ENCODE measurements at regions not wholly inside any gene's neighbourhood (a gene's known extent, or its start where the extent isn't known, plus 50 kb on each side); places are given as distances from the start of the nearest gene placed in this dataset.

DNA sequence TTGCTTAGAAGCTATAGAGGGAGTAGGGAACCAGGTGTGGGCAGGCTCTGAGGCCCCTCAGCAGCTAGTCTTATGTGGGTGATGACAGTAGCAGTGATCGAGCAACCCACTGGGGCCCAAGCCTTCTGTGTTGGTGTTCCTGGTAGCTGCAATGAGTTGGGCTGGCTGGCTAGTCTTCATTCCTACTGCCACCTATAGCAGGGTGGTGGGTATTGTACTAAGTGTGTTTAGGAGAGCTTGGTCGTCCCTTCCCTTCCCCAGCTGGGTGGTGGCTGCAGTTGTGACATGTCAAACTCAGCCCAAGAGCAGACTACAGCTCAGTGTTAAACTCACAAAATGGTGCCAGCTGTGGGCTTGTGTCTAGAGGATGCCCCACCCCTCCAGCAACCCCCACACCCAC, 486.1 kb upstream of the UBE2E3 start:
- TF ChIP-seq, protein P1, sequence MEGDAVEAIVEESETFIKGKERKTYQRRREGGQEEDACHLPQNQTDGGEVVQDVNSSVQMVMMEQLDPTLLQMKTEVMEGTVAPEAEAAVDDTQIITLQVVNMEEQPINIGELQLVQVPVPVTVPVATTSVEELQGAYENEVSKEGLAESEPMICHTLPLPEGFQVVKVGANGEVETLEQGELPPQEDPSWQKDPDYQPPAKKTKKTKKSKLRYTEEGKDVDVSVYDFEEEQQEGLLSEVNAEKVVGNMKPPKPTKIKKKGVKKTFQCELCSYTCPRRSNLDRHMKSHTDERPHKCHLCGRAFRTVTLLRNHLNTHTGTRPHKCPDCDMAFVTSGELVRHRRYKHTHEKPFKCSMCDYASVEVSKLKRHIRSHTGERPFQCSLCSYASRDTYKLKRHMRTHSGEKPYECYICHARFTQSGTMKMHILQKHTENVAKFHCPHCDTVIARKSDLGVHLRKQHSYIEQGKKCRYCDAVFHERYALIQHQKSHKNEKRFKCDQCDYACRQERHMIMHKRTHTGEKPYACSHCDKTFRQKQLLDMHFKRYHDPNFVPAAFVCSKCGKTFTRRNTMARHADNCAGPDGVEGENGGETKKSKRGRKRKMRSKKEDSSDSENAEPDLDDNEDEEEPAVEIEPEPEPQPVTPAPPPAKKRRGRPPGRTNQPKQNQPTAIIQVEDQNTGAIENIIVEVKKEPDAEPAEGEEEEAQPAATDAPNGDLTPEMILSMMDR (IDR thresholded peaks at IDR 0.05; ENCODE audit: insufficient read depth, low read depth, low read length): no peak
- no peak for TF ChIP-seq EZH2 (IDR thresholded peaks at IDR 0.05; ENCODE audit: insufficient read depth, low read length)

Measured in astrocyte (in vitro differentiated cells and primary cell).